Caco-2 (cell line): ENCODE measurements at regions not wholly inside any gene's neighbourhood (a gene's known extent, or its start where the extent isn't known, plus 50 kb on each side); places are given as distances from the start of the nearest gene placed in this dataset.
A peak's percentile ranks its signal among the peaks of the same experiment; 100 is the strongest.

Source experiments
- BruUV-seq: library from RNA; stranded (reverse); fragments of 400-500 nt; replicated peaks from 2 replicates; lab custom pipeline; 2021; lab: Mats Ljungman, UMichigan
- CTCF ChIA-PET: fragments of 300-600 bp; sonication (Branson Sonifier 250); formaldehyde crosslinking; loops from one replicate; lab custom pipeline; 2022; ENCODE audit warnings: antibody characterized with exemption; lab: Charles Lee
- POLR2A ChIA-PET: fragments of 300-600 bp; sonication (Branson Sonifier 250); formaldehyde crosslinking; loops from one replicate; lab custom pipeline; 2022; ENCODE audit warnings: antibody characterized with exemption; lab: Charles Lee
- DNase-seq, 2 experiments: peaks; one replicate each; pipeline versions ENCODE4 v3.0.0 to v3.0.0-alpha.2; 2020 to 2022
- H3K27me3 ChIP-seq: replicated peaks from 2 replicates; pipeline ENCODE4 v1.6.0; 2011; ENCODE audit warnings: low read length; ENCODE audit not compliant: control insufficient read depth, insufficient read depth
- H3K36me3 ChIP-seq: 2 replicates; pipeline ENCODE4 v1.5.1; 2011; ENCODE audit warnings: low read length; ENCODE audit not compliant: control insufficient read depth, insufficient read depth
- H3K4me1 ChIP-seq: fragments of 250-450 bp; sonication (Bioruptor Pico); 2 replicates; pipeline ENCODE4 v1.5.1; 2020; ENCODE audit warnings: mild to moderate bottlenecking
- H3K4me3 ChIP-seq: 2 replicates; pipeline ENCODE4 v1.5.1; 2011; ENCODE audit warnings: low read depth, mild to moderate bottlenecking, control low read depth, low read length
- H3K9me3 ChIP-seq: fragments of 250-450 bp; sonication (Bioruptor Pico); 2 replicates; pipeline ENCODE4 v1.5.1; 2020; ENCODE audit warnings: mild to moderate bottlenecking, moderate library complexity
- H3K27ac Mint-ChIP-seq: one replicate; pipeline ENCODE4 v1.8.0; 2022; ENCODE audit warnings: mixed read lengths; ENCODE audit not compliant: unreplicated experiment
- H3K27me3 Mint-ChIP-seq: one replicate; pipeline ENCODE4 v1.8.0; 2022; ENCODE audit warnings: mixed read lengths; ENCODE audit not compliant: insufficient read depth, unreplicated experiment
- H3K36me3 Mint-ChIP-seq: one replicate; pipeline ENCODE4 v1.8.0; 2022; ENCODE audit warnings: mild to moderate bottlenecking, mixed read lengths; ENCODE audit not compliant: insufficient read depth, unreplicated experiment
- H3K4me1 Mint-ChIP-seq: one replicate; pipeline ENCODE4 v1.8.0; 2022; ENCODE audit warnings: low read depth, mixed read lengths; ENCODE audit not compliant: unreplicated experiment
- H3K4me3 Mint-ChIP-seq: one replicate; pipeline ENCODE4 v1.8.0; 2022; ENCODE audit warnings: mild to moderate bottlenecking, moderate library complexity, mixed read lengths; ENCODE audit not compliant: unreplicated experiment
- H3K9me3 Mint-ChIP-seq: one replicate; pipeline ENCODE4 v1.8.0; 2022; ENCODE audit warnings: mixed read lengths; ENCODE audit not compliant: unreplicated experiment
- CTCF ChIP-seq, 2 experiments: fragments of 200-600 bp in 1 of 2; IDR thresholded peaks; 1 replicate in 1 of 2; 2 replicates in 1 of 2; pipeline versions ENCODE4 v1.5.1 to v1.8.0; 2011 to 2022; ENCODE audit warnings: antibody characterized with exemption in 1 of 2, control low read depth in 1 of 2, inconsistent platforms in 1 of 2, low read depth in 1 of 2, low read length in 1 of 2, mild to moderate bottlenecking in 1 of 2, moderate library complexity in 1 of 2; ENCODE audit not compliant: insufficient read depth in 1 of 2, severe bottlenecking in 1 of 2, unreplicated experiment in 1 of 2
- intact Hi-C: fragments of 100-400 bp; cut with micrococcal nuclease; formaldehyde crosslinking; loops from one replicate; pipeline ENCODE4 v1.10.0; 2022; ENCODE audit not compliant: unreplicated experiment

GRCh38 chr9:85258236-85258635 is 483.5 kb downstream of the AGTPBP1 start:
- Mint-ChIP-seq H3K27ac (no peak overlapping the region), H3K36me3 (no peaks in the 10 kb centered on the region), H3K9me3 (no peaks in the 10 kb centered on the region), H3K4me1 (peaks cover 6% of the 10 kb centered on the region), H3K27me3 (peaks cover 12% of the 10 kb centered on the region), H3K4me3 (no peak overlapping the region)
- Histone ChIP-seq H3K4me1 (no peaks in the 10 kb centered on the region), H3K9me3 (no peaks in the 10 kb centered on the region), H3K36me3 (no peaks in the 10 kb centered on the region), H3K4me3 (no peak overlapping the region), H3K27me3 (no peaks in the 10 kb centered on the region)
- ChIA-PET CTCF (interaction anchor here (0.9 to 1.1 kb wide), 4 partner anchors 321 to 861 kb away, joined by 3 to 5 read pairs (median 4); no protein-coding TSS in a partner anchor), POLR2A (no interaction called here)
- no peak for TF ChIP-seq CTCF (IDR thresholded peaks at IDR 0.05; ENCODE audit: insufficient read depth in 1 of 2, low read depth in 1 of 2, low read length in 1 of 2, severe bottlenecking in 1 of 2, unreplicated experiment in 1 of 2)
- DNase-seq, result no peak
- no TSS peak for BruUV-seq
- intact Hi-C loops, result loop anchor here (2.0 kb wide), 3 partner anchors 261 to 861 kb away; no protein-coding TSS in a partner anchor

DNA sequence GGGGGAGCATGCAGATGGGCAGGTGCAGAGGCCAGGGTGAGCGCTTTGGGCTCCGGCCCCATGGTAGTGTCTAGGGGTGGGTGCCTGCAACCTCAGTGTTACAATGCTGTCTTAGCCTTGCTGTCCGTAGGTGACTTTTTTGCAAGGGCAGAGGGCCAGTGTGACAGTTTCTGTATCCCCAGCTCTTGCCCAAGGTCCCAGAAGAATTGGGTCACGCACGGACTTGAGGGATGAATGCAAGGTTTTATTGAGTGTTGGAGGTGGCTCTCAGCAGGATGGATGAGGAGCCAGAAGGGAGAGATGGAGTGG is 492.5 kb downstream of the AGTPBP1 start:
- no TSS peak for BruUV-seq
- intact Hi-C loops, result no loop called here
- Mint-ChIP-seq H3K27ac (no peak overlapping the region), H3K36me3 (no peaks in the 10 kb centered on the region), H3K9me3 (no peaks in the 10 kb centered on the region), H3K27me3 (no peaks in the 10 kb centered on the region), H3K4me3 (no peak overlapping the region), H3K4me1 (no peaks in the 10 kb centered on the region)
- Histone ChIP-seq H3K9me3 (no peaks in the 10 kb centered on the region), H3K27me3 (no peaks in the 10 kb centered on the region), H3K4me1 (peaks cover 8% of the 10 kb centered on the region), H3K36me3 (no peaks in the 10 kb centered on the region), H3K4me3 (no peak overlapping the region)
- TF ChIP-seq CTCF (IDR thresholded peaks at IDR 0.05; ENCODE audit: insufficient read depth in 1 of 2, low read depth in 1 of 2, low read length in 1 of 2, severe bottlenecking in 1 of 2, unreplicated experiment in 1 of 2), result no peak
- ChIA-PET POLR2A (no interaction called here), CTCF (no interaction called here)
- DNase-seq, result no peak

GRCh38 chr9:85248514-85249312 is 493.0 kb downstream of the AGTPBP1 start:
- no peak for TF ChIP-seq CTCF (IDR thresholded peaks at IDR 0.05; ENCODE audit: insufficient read depth in 1 of 2, low read depth in 1 of 2, low read length in 1 of 2, severe bottlenecking in 1 of 2, unreplicated experiment in 1 of 2)
- no peaks in the 10 kb centered on the region for H3K27me3 Mint-ChIP-seq
- no peaks in the 10 kb centered on the region for H3K36me3 ChIP-seq
- H3K4me1 Mint-ChIP-seq, result no peaks in the 10 kb centered on the region
- no peaks in the 10 kb centered on the region for H3K9me3 Mint-ChIP-seq
- H3K27me3 ChIP-seq, result no peaks in the 10 kb centered on the region
- no peak overlapping the region for H3K4me3 Mint-ChIP-seq
- ChIA-PET CTCF (no interaction called here), POLR2A (no interaction called here)
- BruUV-seq, result no TSS peak
- no peaks in the 10 kb centered on the region for H3K9me3 ChIP-seq
- H3K4me3 ChIP-seq, result no peak overlapping the region
- peak in 1 of 2 experiments; percentile 34 for DNase-seq
- H3K27ac Mint-ChIP-seq, result no peak overlapping the region
- peaks cover 8% of the 10 kb centered on the region for H3K4me1 ChIP-seq
- intact Hi-C loops, result no loop called here
- H3K36me3 Mint-ChIP-seq, result no peaks in the 10 kb centered on the region
